Activated naive CD4-positive, alpha-beta T cell treated with Interleukin-2 at 50 U/mL for 16 hours (primary cell): ENCODE measurements at regions not wholly inside any gene's neighbourhood (a gene's known extent, or its start where the extent isn't known, plus 50 kb on each side); places are given as distances from the start of the nearest gene placed in this dataset.

Source experiments
- DNase-seq: peaks from one replicate; pipeline ENCODE4 v3.0.0-alpha.2; 2020

- no peak for DNase-seq
Measured at GRCh38 chr15:46120713-46121112, 485.9 kb downstream of the SQOR start.

GRCh38 chr15:46121441-46121840, 486.6 kb downstream of the SQOR start:
- DNase-seq: no peak

- no peak for DNase-seq
Measured at GRCh38 chr15:46126581-46126980, 491.8 kb downstream of the SQOR start.

- DNase-seq: no peak
Measured at GRCh38 chr15:46127361-46127874, 492.6 kb downstream of the SQOR start.

- no peak for DNase-seq
Measured at GRCh38 chr15:46129145-46129544, 494.3 kb downstream of the SQOR start.

- DNase-seq: no peak
Measured at GRCh38 chr15:46131876-46132275, 497.0 kb downstream of the SQOR start.

- DNase-seq: no peak
Measured at GRCh38 chr15:46137443-46137842, 502.6 kb downstream of the SQOR start.

- DNase-seq: no peak
Measured at GRCh38 chr15:46146002-46146401, 511.2 kb downstream of the SQOR start.

- DNase-seq: no peak
Measured at GRCh38 chr15:46146915-46147314, 512.1 kb downstream of the SQOR start.

GRCh38 chr15:46151786-46152185, 517.0 kb downstream of the SQOR start:
- no peak for DNase-seq

GRCh38 chr15:46166750-46167149, 531.9 kb downstream of the SQOR start:
- DNase-seq: no peak

GRCh38 chr15:46170326-46170725, 535.5 kb downstream of the SQOR start:
- DNase-seq: no peak

- no peak for DNase-seq
Measured at GRCh38 chr15:46174122-46174521, 539.3 kb downstream of the SQOR start.

- DNase-seq: no peak
Measured at GRCh38 chr15:46177219-46177618, 542.4 kb downstream of the SQOR start.

- no peak for DNase-seq
Measured at GRCh38 chr15:46178138-46178537, 543.3 kb downstream of the SQOR start.

GRCh38 chr15:46207341-46207740, 572.5 kb downstream of the SQOR start:
- DNase-seq: no peak

GRCh38 chr15:46213551-46213950, 578.7 kb downstream of the SQOR start:
- no peak for DNase-seq

- no peak for DNase-seq
Measured at GRCh38 chr15:46222826-46223225, 588.0 kb downstream of the SQOR start.

- DNase-seq: no peak
Measured at GRCh38 chr15:46229263-46229662, 594.4 kb downstream of the SQOR start.

- no peak for DNase-seq
Measured at GRCh38 chr15:46231786-46232185, 597.0 kb downstream of the SQOR start.

- no peak for DNase-seq
Measured at GRCh38 chr15:46232471-46232870, 597.6 kb downstream of the SQOR start.

GRCh38 chr15:46242935-46243334, 608.1 kb downstream of the SQOR start:
- no peak for DNase-seq

GRCh38 chr15:46251903-46252302, 617.1 kb downstream of the SQOR start:
- DNase-seq: no peak

- DNase-seq: no peak
Measured at GRCh38 chr15:46258056-46258455, 623.2 kb downstream of the SQOR start.

GRCh38 chr15:46260937-46261336, 626.1 kb downstream of the SQOR start:
- no peak for DNase-seq
